CD4-positive, alpha-beta T cell (primary cell): ENCODE measurements at regions not wholly inside any gene's neighbourhood (a gene's known extent, or its start where the extent isn't known, plus 50 kb on each side); places are given as distances from the start of the nearest gene placed in this dataset.
"Not testable (repeated sequence)": the region's sequence is repeated elsewhere in the genome, so short reads cannot be mapped to it uniquely, and the experiment has no call there.

ENCODE experiments used
- ATAC-seq: fragments of 200-7000 bp; cut with Tn5 transposase; one replicate; pipeline ENCODE4 v1.10.0; 2022; ENCODE audit warnings: mild to moderate bottlenecking; ENCODE audit not compliant: poor library complexity
- CTCF ChIA-PET: fragments of 350-600 bp; sonication (Branson Sonifier 250); formaldehyde crosslinking; loops from one replicate; lab custom pipeline; 2021; ENCODE audit warnings: antibody characterized with exemption, inconsistent platforms; lab: Charles Lee
- POLR2A ChIA-PET: fragments of 350-600 bp; sonication (Branson Sonifier 250); formaldehyde crosslinking; loops from one replicate; lab custom pipeline; 2021; ENCODE audit warnings: antibody characterized with exemption, inconsistent platforms; lab: Charles Lee
- DNase-seq, 14 experiments: peaks; one replicate each; pipeline ENCODE4 v3.0.0-alpha.2; 2013 to 2020; ENCODE audit warnings: mixed read lengths in 2 of 14
- H3K27ac ChIP-seq, 2 donors: one replicate each; pipeline versions ENCODE4 v1.5.1 to v1.7.0; 2013; ENCODE audit warnings: low read length in 2 of 2, low read depth in 1 of 2, mild to moderate bottlenecking in 1 of 2
- H3K27me3 ChIP-seq, 2 experiments: 1 replicate in 1 of 2; 2 replicates in 1 of 2; pipeline versions ENCODE4 v1.6.1 to v1.7.0; 2013; ENCODE audit warnings: low read length in 2 of 2, control low read depth in 1 of 2, mild to moderate bottlenecking in 1 of 2, moderate library complexity in 1 of 2; ENCODE audit not compliant: insufficient read depth in 2 of 2, control insufficient read depth in 1 of 2
- H3K36me3 ChIP-seq: one replicate; pipeline ENCODE4 v1.6.1; 2013; ENCODE audit warnings: low read length, control low read depth; ENCODE audit not compliant: insufficient read depth
- H3K4me1 ChIP-seq: one replicate; pipeline ENCODE4 v1.6.1; 2013; ENCODE audit warnings: low read length, control low read depth; ENCODE audit not compliant: insufficient read depth
- H3K4me3 ChIP-seq: one replicate; pipeline ENCODE4 v1.5.1; 2013; ENCODE audit warnings: mild to moderate bottlenecking, low read length, moderate library complexity
- H3K9me3 ChIP-seq, 2 experiments: 1 replicate in 1 of 2; 2 replicates in 1 of 2; pipeline versions ENCODE4 v1.6.1 to v1.7.0; 2013; ENCODE audit warnings: low read length in 2 of 2, mild to moderate bottlenecking in 2 of 2, control low read depth in 1 of 2, moderate library complexity in 1 of 2; ENCODE audit not compliant: control insufficient read depth in 1 of 2, insufficient read depth in 1 of 2
- H3K27ac Mint-ChIP-seq: one replicate; pipeline ENCODE4 v1.8.0; 2020; ENCODE audit warnings: mixed read lengths
- H3K27me3 Mint-ChIP-seq: one replicate; pipeline ENCODE4 v1.8.0; 2021; ENCODE audit warnings: mixed read lengths
- H3K36me3 Mint-ChIP-seq: one replicate; pipeline ENCODE4 v1.8.0; 2021; ENCODE audit warnings: low read depth, mixed read lengths
- H3K4me1 Mint-ChIP-seq: one replicate; pipeline ENCODE4 v1.8.0; 2021; ENCODE audit warnings: low read depth, mixed read lengths
- H3K4me3 Mint-ChIP-seq: one replicate; pipeline ENCODE4 v1.8.0; 2020; ENCODE audit warnings: mild to moderate bottlenecking, mixed read lengths
- H3K9me3 Mint-ChIP-seq: one replicate; pipeline ENCODE4 v1.8.0; 2020; ENCODE audit warnings: mixed read lengths
- intact Hi-C, 2 experiments: fragments of 100-400 bp; cut with DNase I in 1 of 2; cut with micrococcal nuclease in 1 of 2; formaldehyde crosslinking; loops; one replicate each; pipeline versions ENCODE4 v1.15.1 to v1.9.0; 2023 to 2025; cut with DNase I, micrococcal nuclease
- TF ChIP-seq, protein P1 (sequence below): fragments of 200-600 bp; IDR thresholded peaks from one replicate; pipeline ENCODE4 v1.8.0; 2022; ENCODE audit warnings: antibody characterized with exemption, mild to moderate bottlenecking

DNA sequence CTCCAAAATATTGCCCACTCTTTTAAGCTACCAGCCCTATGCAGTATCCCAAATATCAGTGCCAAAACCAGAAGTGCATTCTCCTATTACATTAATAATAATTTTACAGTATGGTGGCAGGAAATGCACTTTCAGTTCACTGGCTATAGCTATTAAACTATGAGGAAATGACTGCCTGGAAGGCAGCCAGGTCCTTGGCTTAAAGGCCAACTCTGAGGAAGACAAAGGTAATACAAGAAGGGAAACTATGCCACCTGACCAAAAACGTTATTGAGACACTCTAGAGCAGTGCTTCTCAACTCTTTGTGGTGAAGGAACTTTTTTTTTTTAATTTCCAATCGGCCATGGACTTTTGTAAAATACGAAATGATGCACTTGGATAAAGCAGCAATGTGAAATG, 133.6 kb upstream of the VAMP7 start:
- Histone ChIP-seq H3K9me3 (no peaks in the 10 kb centered on the region), H3K27me3 (no peaks in the 10 kb centered on the region), H3K4me3 (no peak overlapping the region), H3K4me1 (no peaks in the 10 kb centered on the region), H3K36me3 (no peaks in the 10 kb centered on the region), H3K27ac (no peak overlapping the region)
- Mint-ChIP-seq H3K4me3 (no peak overlapping the region), H3K36me3 (no peaks in the 10 kb centered on the region), H3K4me1 (no peaks in the 10 kb centered on the region), H3K9me3 (peaks cover 2% of the 10 kb centered on the region), H3K27me3 (peaks cover 2% of the 10 kb centered on the region), H3K27ac (no peak overlapping the region)
- ChIA-PET CTCF (no interaction called here), POLR2A (no interaction called here)
- TF ChIP-seq, protein P1, sequence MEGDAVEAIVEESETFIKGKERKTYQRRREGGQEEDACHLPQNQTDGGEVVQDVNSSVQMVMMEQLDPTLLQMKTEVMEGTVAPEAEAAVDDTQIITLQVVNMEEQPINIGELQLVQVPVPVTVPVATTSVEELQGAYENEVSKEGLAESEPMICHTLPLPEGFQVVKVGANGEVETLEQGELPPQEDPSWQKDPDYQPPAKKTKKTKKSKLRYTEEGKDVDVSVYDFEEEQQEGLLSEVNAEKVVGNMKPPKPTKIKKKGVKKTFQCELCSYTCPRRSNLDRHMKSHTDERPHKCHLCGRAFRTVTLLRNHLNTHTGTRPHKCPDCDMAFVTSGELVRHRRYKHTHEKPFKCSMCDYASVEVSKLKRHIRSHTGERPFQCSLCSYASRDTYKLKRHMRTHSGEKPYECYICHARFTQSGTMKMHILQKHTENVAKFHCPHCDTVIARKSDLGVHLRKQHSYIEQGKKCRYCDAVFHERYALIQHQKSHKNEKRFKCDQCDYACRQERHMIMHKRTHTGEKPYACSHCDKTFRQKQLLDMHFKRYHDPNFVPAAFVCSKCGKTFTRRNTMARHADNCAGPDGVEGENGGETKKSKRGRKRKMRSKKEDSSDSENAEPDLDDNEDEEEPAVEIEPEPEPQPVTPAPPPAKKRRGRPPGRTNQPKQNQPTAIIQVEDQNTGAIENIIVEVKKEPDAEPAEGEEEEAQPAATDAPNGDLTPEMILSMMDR, result no peak
- ATAC-seq, result no peak
- DNase-seq, result no peak
- intact Hi-C loops, result no loop called here

DNA sequence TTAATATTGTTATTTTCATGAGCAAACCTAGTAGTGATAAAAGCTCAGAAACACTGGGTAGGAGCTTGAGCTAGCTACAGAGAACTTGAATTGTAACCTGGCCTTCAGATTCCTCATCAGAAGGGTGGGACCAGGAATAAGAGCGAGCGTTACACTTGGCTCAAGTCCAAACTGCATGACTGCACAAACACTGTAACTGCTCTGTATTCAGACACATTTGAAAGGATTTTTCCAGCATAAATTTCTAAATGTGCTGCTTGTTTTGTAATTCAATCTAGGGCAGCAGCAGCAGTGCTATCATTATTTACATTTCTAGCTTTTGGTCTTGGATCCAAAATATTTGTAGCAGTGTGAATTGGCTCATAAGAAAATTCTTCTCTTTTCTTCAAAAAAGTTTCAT, 133.0 kb upstream of the TMLHE start:
- Mint-ChIP-seq H3K9me3 (peaks cover 17% of the 10 kb centered on the region), H3K27ac (no peak overlapping the region), H3K4me3 (no peak overlapping the region), H3K36me3 (peaks cover 4% of the 10 kb centered on the region), H3K27me3 (peaks cover 9% of the 10 kb centered on the region), H3K4me1 (no peaks in the 10 kb centered on the region)
- Histone ChIP-seq H3K9me3 (no peaks in the 10 kb centered on the region), H3K4me3 (no peak overlapping the region), H3K36me3 (no peaks in the 10 kb centered on the region), H3K27me3 (no peaks in the 10 kb centered on the region), H3K27ac (no peak overlapping the region), H3K4me1 (no peaks in the 10 kb centered on the region)
- ATAC-seq (no peak), DNase-seq (no peak)
- CTCF ChIA-PET, result no interaction called here
- intact Hi-C loops, result no loop called here
- TF ChIP-seq, protein P1, result no peak
- POLR2A ChIA-PET, result no interaction called here

DNA sequence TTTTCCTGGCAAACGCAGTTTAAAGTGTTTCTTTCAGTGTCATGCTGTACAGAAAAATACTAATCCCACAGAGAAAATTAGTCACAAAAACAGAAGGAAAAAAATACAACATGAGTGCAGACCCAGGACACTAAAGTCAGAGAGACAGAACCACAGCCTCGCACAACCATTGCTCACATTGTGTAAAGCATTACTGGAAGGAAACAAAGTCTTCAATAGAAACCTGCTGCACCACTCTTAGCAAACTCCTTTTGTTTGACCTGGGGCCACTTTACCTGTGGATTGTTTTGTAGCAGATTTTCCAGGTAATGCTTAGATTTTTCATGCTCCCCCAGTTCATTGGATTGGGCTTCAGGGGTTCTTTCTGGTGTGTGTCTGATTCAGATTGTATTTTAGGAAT, 131.8 kb upstream of the TMLHE start:
- Mint-ChIP-seq H3K27me3 (peaks cover 9% of the 10 kb centered on the region), H3K27ac (no peak overlapping the region), H3K4me1 (no peaks in the 10 kb centered on the region), H3K36me3 (peaks cover 4% of the 10 kb centered on the region), H3K9me3 (peaks cover 19% of the 10 kb centered on the region), H3K4me3 (no peak overlapping the region)
- Histone ChIP-seq H3K27ac (no peak overlapping the region), H3K27me3 (no peaks in the 10 kb centered on the region), H3K36me3 (no peaks in the 10 kb centered on the region), H3K9me3 (peaks cover 0 to under 1% of the 10 kb centered on the region in 2 experiments), H3K4me1 (no peaks in the 10 kb centered on the region), H3K4me3 (no peak overlapping the region)
- TF ChIP-seq, protein P1, result no peak
- DNase-seq, result no peak
- POLR2A ChIA-PET, result no interaction called here
- CTCF ChIA-PET, result no interaction called here
- intact Hi-C loops, result no loop called here
- no peak for ATAC-seq

DNA sequence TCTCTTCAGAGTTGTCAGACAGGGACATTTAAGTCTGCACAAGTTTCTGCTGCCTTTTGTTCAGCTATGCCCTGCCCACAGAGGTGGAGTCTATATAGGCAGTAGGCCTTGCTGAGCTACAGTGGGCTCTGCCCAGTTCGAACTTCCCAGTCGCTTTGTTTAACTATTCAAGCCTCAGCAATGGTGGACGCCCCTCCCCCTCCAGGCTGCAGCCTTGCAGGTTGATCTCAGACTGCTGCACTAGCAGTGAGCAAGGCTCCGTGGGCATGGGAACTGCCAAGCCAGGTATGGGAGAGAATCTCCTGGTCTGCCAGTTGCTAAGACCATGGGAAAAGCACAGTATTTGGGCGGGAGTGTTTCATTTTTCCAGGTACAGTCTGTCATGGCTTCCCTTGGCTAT, 115.6 kb upstream of the TMLHE start:
- intact Hi-C loops, H3K27me3 ChIP-seq, DNase-seq, H3K4me3 Mint-ChIP-seq, H3K9me3 Mint-ChIP-seq, H3K27ac ChIP-seq, H3K27ac Mint-ChIP-seq, H3K36me3 ChIP-seq, H3K4me1 ChIP-seq, H3K36me3 Mint-ChIP-seq, H3K4me1 Mint-ChIP-seq, H3K9me3 ChIP-seq, POLR2A ChIA-PET, CTCF ChIA-PET, ATAC-seq, H3K4me3 ChIP-seq, H3K27me3 Mint-ChIP-seq: not testable (repeated sequence)
